GM18511 (cell line): ENCODE measurements at regions not wholly inside any gene's neighbourhood (a gene's known extent, or its start where the extent isn't known, plus 50 kb on each side); places are given as distances from the start of the nearest gene placed in this dataset.
A peak's percentile ranks its signal among the peaks of the same experiment; 100 is the strongest.

Experiments used
- ATAC-seq: cut with Tn5 transposase; IDR thresholded peaks from one replicate; pipeline ENCODE4 v1.9.1; 2021; ENCODE audit warnings: mild to moderate bottlenecking, moderate library complexity; ENCODE audit not compliant: unreplicated experiment

- ATAC-seq, result no peak
These were observed 77.1 kb upstream of the BCL6 start for GRCh38 chr3:187822402-187822801.

GRCh38 chr3:187823746-187824145, 78.5 kb upstream of the BCL6 start:
- no peak for ATAC-seq

- ATAC-seq, result no peak
These were observed 82.5 kb upstream of the BCL6 start for GRCh38 chr3:187827723-187828122.

GRCh38 chr3:187828579-187829452, 83.5 kb upstream of the BCL6 start:
- peak; percentile 90 for ATAC-seq

- ATAC-seq, result no peak
These were observed 84.9 kb upstream of the BCL6 start for GRCh38 chr3:187830181-187830580.

- ATAC-seq, result no peak
These were observed 86.1 kb upstream of the BCL6 start for GRCh38 chr3:187831125-187832051.

- no peak for ATAC-seq
These were observed 86.9 kb upstream of the BCL6 start for GRCh38 chr3:187832202-187832601.

GRCh38 chr3:187833375-187833774, 88.1 kb upstream of the BCL6 start:
- no peak for ATAC-seq

GRCh38 chr3:187833799-187834578, 88.7 kb upstream of the BCL6 start:
- ATAC-seq, result no peak

GRCh38 chr3:187836823-187837770, 91.8 kb upstream of the BCL6 start:
- no peak for ATAC-seq

- ATAC-seq, result no peak
These were observed 92.8 kb upstream of the BCL6 start for GRCh38 chr3:187838016-187838540.

- ATAC-seq, result no peak
These were observed 94.2 kb upstream of the BCL6 start for GRCh38 chr3:187839422-187839821.

- ATAC-seq, result no peak
These were observed 95.6 kb upstream of the BCL6 start for GRCh38 chr3:187840856-187841255.

- no peak for ATAC-seq
These were observed 96.3 kb upstream of the BCL6 start for GRCh38 chr3:187841560-187841959.

- no peak for ATAC-seq
These were observed 98.4 kb upstream of the BCL6 start for GRCh38 chr3:187843654-187844053.

- no peak for ATAC-seq
These were observed 99.4 kb upstream of the BCL6 start for GRCh38 chr3:187844708-187845107.

- no peak for ATAC-seq
These were observed 100.6 kb upstream of the BCL6 start for GRCh38 chr3:187845826-187846225.

GRCh38 chr3:187848401-187848800, 103.1 kb upstream of the BCL6 start:
- ATAC-seq, result no peak

- ATAC-seq, result no peak
These were observed 103.9 kb upstream of the BCL6 start for GRCh38 chr3:187849016-187849654.
